ENCODE measurements at regions not wholly inside any gene's neighbourhood (a gene's known extent, or its start where the extent isn't known, plus 50 kb on each side); places are given as distances from the start of the nearest gene placed in this dataset.

GRCh38 chr2:5937851-5938565 lies 245.8 kb downstream of the SOX11 start:
- TF ChIP-seq CTCF (IDR thresholded peaks at IDR 0.05) = no peak
- no peak for TF ChIP-seq ZFX (IDR thresholded peaks at IDR 0.05; ENCODE audit: borderline replicate concordance)

Data from 22Rv1 (cell line).